HG02870 (cell line): ENCODE measurements at regions not wholly inside any gene's neighbourhood (a gene's known extent, or its start where the extent isn't known, plus 50 kb on each side); places are given as distances from the start of the nearest gene placed in this dataset.

Experiments
- ATAC-seq: cut with Tn5 transposase; IDR thresholded peaks from one replicate; pipeline ENCODE4 v1.9.1; 2021; ENCODE audit warnings: mild to moderate bottlenecking, moderate library complexity; ENCODE audit not compliant: unreplicated experiment

DNA sequence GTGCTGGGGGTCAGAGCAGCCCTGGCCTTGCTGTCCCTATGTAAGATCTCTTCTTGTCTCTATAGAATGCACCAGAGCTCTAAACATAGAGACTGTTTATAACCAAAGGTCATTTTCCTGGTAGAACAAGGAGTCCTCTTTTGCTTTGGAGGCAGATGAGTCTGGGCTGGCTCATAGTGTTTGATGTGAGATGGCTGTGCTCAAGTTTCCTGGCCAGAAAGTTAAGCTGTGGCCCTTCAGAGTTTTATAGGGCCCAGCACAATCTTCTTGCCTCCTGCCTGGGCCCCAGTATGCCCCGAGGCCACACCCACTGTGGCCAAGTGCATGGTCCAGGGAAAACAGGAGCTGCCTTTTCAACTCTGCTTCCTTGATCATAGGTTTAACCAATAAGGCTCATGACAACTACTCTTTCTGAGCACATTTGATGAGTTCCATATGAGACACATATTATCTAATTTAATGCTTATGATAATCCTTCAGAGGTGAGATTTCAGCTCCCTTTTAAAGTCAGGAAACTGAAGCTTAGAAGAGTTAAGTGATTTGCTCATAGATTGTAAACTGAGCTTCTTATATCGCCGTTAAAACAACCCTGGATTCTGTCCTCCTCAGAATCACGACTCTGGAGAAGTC, 66.3 kb downstream of the MYCN start:
- no peak for ATAC-seq

- ATAC-seq: no peak
Measured at GRCh38 chr2:16005816-16006536, 65.6 kb downstream of the MYCN start.

DNA sequence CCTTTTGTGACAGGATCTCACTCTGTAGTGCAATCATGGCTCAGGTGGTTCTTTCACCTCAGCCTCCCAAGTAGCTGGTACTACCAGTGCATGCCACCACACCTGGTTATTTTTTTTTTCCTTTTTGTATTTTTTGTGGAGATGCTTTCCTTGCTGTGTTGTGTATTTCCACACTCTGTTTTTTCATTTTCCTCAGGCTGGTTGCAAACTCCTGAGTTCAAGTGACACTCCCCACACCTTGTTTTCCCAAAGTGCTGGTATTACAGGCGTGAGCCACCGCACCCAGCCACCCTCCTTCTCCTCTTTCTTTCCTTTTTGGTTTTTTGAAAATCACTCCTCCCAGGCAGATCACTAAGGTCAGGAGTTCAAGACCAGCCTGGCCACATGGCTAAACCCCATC, 65.0 kb downstream of the MYCN start:
- no peak for ATAC-seq

GRCh38 chr2:16003809-16004208, 63.5 kb downstream of the MYCN start:
- no peak for ATAC-seq

DNA sequence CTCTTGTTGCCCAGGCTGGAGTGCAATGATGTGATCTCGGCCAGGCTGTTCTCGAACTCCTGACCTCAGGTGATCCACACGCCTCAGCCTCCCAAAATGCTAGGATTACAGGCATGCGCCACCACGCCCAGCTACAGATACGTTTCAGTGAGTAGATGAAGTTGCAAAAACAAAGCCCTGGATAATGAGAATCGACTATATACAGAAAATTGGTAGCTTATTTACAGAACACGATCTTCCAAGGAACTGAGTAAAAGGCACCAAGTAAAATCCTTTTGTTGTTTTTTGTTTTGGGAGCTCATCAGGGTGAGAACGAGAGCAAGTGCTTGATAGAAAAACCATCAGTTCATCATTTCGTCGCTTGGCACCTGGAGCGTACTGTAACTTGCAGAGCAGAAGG, 62.8 kb downstream of the MYCN start:
- ATAC-seq: no peak

DNA sequence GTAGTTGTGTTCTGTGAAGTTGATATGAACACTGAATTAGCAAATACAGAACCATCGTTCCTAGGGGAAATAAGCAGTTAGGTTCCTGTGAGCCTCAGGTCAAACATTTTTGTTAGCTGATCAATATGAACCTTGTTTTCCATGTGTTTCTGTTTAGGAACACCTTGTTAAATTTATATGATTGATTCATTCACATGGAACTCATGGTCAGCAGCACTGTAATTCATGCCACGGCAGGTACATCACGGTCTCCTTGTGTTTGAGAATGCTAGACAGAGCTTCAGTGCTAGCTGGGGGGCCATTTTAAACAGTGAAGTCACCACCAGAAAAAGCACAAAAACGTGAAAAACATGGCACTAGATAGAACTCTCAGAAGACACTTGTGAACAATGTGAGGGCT, 62.2 kb downstream of the MYCN start:
- no peak for ATAC-seq

DNA sequence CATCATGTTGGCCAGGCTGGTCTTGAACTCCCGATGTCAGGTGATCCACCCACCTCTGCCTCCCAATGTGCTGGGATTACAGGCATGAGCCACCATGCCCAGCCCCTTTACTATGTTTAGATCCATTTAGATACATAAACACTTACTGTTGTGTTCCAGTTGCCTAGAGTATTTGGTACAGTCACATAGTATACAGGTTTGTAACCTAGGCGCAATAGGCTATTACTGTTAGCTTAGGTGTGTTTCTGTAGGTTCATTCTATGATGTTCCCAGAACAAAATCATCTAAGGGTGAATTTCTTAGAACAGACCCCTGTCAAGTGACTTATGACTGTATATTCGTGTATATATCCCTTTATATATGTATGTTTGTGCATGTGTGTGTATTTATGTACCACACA, 61.8 kb downstream of the MYCN start:
- no peak for ATAC-seq

GRCh38 chr2:16000642-16001041, 60.3 kb downstream of the MYCN start:
- ATAC-seq: no peak

DNA sequence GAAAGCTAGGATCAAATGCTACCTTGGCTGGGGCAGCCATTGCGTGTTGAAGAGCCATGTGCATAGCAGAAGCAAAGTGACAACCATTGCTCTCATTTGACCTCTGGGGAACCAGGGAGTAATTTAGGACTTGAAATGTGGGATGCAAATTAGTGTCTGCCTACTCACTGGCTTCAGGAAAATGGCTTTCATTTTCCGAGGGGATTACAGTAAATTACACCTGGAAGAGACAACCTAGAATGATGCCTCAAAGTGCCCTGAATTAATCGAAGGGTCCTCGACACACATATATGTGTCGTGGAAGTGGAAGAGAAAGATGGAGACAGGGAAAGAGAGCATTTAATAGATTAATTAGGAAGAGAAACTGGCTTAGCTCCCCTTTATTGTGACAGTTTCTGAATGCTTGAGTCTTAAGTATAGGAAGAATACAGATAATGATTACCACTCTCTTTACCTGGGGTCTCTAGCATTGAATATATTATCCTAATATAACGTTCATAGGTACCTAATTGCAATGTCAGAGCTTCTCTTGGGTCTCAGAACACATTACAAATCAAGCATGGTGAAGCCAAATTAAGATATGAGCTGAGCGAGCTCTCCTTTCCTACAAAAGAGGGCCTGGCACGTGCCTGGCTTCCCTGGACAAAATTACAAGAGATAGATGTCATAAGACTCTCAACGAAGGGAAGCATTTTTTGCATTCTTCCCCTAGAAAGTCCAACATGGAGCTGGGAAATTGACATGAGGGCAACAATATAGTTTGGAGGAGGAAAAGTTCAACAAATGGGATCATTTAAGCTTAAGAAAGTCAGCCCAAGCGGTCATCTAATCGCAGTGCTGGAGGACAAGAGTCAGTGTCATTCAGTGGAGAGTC, 59.5 kb downstream of the MYCN start:
- no peak for ATAC-seq

- no peak for ATAC-seq
Measured at GRCh38 chr2:15997728-15998280, 57.5 kb downstream of the MYCN start.

DNA sequence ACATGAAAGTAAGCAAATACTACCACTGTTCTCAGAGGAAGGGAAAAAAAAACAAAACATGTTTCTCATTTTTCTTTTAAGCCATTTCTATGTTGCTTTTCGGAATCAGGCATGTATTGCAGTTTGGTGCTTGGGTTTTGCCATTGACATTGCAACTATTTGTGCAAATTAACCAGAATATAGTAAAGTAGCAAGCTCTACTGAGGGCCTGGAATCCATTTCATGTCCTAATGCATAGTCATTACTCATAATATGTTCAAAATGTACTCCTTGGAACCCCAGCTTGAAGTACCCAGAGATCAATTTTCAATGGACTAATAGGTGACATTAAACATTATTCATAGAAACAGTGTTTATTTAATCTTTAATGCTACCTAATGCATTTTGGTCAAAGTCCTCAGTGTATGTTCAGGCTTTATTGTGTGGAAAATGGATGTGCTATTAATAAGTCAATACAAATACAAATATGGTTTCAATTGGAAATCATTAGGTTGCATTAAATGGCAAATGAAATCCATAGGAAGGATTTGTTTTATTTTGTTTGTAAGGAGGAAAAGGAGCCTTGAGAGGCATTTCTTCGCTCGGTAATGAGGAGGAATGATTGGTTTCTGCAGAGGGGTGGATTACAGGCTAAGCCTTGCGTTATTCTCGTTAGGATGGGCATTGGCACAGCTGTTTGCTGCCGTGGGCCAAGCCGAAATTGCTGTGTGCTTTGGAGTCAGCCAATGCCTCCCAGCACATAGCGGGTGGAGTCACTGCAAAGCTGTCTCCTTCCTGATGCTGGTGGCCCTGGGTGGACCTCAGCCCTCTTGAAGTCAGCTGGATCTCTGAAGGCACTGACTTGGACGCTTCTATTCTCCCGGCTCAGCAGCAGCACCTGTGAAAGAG, 56.4 kb downstream of the MYCN start:
- no peak for ATAC-seq
